Neural crest cell (in vitro differentiated cells): ENCODE measurements at regions not wholly inside any gene's neighbourhood (a gene's known extent, or its start where the extent isn't known, plus 50 kb on each side); places are given as distances from the start of the nearest gene placed in this dataset.

Source experiments
- DNase-seq: peaks from one replicate; pipeline ENCODE4 v3.0.0; 2021; ENCODE audit warnings: low read depth, mixed read lengths, low spot score
- H3K27ac Mint-ChIP-seq: one replicate; pipeline ENCODE4 v1.8.0; 2021; ENCODE audit warnings: mild to moderate bottlenecking, mixed read lengths; ENCODE audit not compliant: unreplicated experiment
- H3K27me3 Mint-ChIP-seq: 2 replicates; pipeline ENCODE4 v1.8.0; 2021; ENCODE audit warnings: low read depth, mild to moderate bottlenecking, mixed read lengths
- H3K36me3 Mint-ChIP-seq: 2 replicates; pipeline ENCODE4 v1.8.0; 2021; ENCODE audit warnings: low read depth, mild to moderate bottlenecking, mixed read lengths
- H3K4me1 Mint-ChIP-seq: 2 replicates; pipeline ENCODE4 v1.8.0; 2021; ENCODE audit warnings: mixed read lengths
- H3K4me3 Mint-ChIP-seq: one replicate; pipeline ENCODE4 v1.8.0; 2021; ENCODE audit warnings: mild to moderate bottlenecking, mixed read lengths
- H3K9me3 Mint-ChIP-seq: 2 replicates; pipeline ENCODE4 v1.8.0; 2021; ENCODE audit warnings: mixed read lengths
- CTCF ChIP-seq: fragments of 200-600 bp; sonication (generic); conservative IDR thresholded peaks from 2 replicates; pipeline ENCODE4 v1.5.0; 2021; ENCODE audit warnings: antibody characterized with exemption, mild to moderate bottlenecking

- peaks cover 9% of the 10 kb centered on the region for H3K9me3 Mint-ChIP-seq
- H3K36me3 Mint-ChIP-seq: peaks cover 2% of the 10 kb centered on the region
These were observed 380.7 kb downstream of the ZNF536 start for GRCh38 chr19:30752876-30753275.

GRCh38 chr19:30752201-30752600, 380.0 kb downstream of the ZNF536 start:
- peaks cover 2% of the 10 kb centered on the region for H3K36me3 Mint-ChIP-seq
- H3K27ac Mint-ChIP-seq: no peak overlapping the region
- H3K9me3 Mint-ChIP-seq: peaks cover 9% of the 10 kb centered on the region
- no peaks in the 10 kb centered on the region for H3K4me1 Mint-ChIP-seq
- peaks cover 2% of the 10 kb centered on the region for H3K27me3 Mint-ChIP-seq
- DNase-seq: no peak
- TF ChIP-seq CTCF: no peak
- H3K4me3 Mint-ChIP-seq: no peak overlapping the region

More at GRCh38 chr19:30752876-30753275, 380.7 kb downstream of the ZNF536 start:
- no peaks in the 10 kb centered on the region for H3K4me1 Mint-ChIP-seq
- H3K27ac Mint-ChIP-seq: no peak overlapping the region
- no peak for DNase-seq
- H3K27me3 Mint-ChIP-seq: peaks cover 2% of the 10 kb centered on the region
- TF ChIP-seq CTCF: no peak
- H3K4me3 Mint-ChIP-seq: no peak overlapping the region

- H3K27me3 Mint-ChIP-seq: peaks cover 25% of the 10 kb centered on the region
These were observed 373.3 kb downstream of the ZNF536 start for GRCh38 chr19:30745476-30745985.

GRCh38 chr19:30744741-30745475, 372.7 kb downstream of the ZNF536 start:
- Mint-ChIP-seq H3K4me1 (no peaks in the 10 kb centered on the region), H3K36me3 (peaks cover 2% of the 10 kb centered on the region), H3K27ac (no peak overlapping the region), H3K27me3 (peaks cover 23% of the 10 kb centered on the region), H3K9me3 (peaks cover 4% of the 10 kb centered on the region), H3K4me3 (no peak overlapping the region)
- no peak for TF ChIP-seq CTCF
- no peak for DNase-seq

More at GRCh38 chr19:30745476-30745985, 373.3 kb downstream of the ZNF536 start:
- H3K4me3 Mint-ChIP-seq: no peak overlapping the region
- no peak for DNase-seq
- H3K9me3 Mint-ChIP-seq: peaks cover 6% of the 10 kb centered on the region
- H3K4me1 Mint-ChIP-seq: no peaks in the 10 kb centered on the region
- no peak overlapping the region for H3K27ac Mint-ChIP-seq
- no peak for TF ChIP-seq CTCF
- H3K36me3 Mint-ChIP-seq: peaks cover 2% of the 10 kb centered on the region

- H3K4me1 Mint-ChIP-seq: no peaks in the 10 kb centered on the region
- H3K9me3 Mint-ChIP-seq: no peaks in the 10 kb centered on the region
- TF ChIP-seq CTCF: no peak
- no peak for DNase-seq
- no peaks in the 10 kb centered on the region for H3K36me3 Mint-ChIP-seq
- peaks cover 23% of the 10 kb centered on the region for H3K27me3 Mint-ChIP-seq
- H3K27ac Mint-ChIP-seq: no peak overlapping the region
- H3K4me3 Mint-ChIP-seq: no peak overlapping the region
These were observed 371.5 kb downstream of the ZNF536 start for GRCh38 chr19:30743702-30744101.
